Hematopoietic multipotent progenitor cell (in vitro differentiated cells): ENCODE measurements at regions not wholly inside any gene's neighbourhood (a gene's known extent, or its start where the extent isn't known, plus 50 kb on each side); places are given as distances from the start of the nearest gene placed in this dataset.
"Not testable (repeated sequence)": the region's sequence is repeated elsewhere in the genome, so short reads cannot be mapped to it uniquely, and the experiment has no call there.

ENCODE experiments used
- DNase-seq, 3 donors: peaks; one replicate each; pipeline ENCODE4 v3.0.0-alpha.2; 2011 to 2015; ENCODE audit warnings: low read depth in 2 of 3, low spot score in 2 of 3

DNA sequence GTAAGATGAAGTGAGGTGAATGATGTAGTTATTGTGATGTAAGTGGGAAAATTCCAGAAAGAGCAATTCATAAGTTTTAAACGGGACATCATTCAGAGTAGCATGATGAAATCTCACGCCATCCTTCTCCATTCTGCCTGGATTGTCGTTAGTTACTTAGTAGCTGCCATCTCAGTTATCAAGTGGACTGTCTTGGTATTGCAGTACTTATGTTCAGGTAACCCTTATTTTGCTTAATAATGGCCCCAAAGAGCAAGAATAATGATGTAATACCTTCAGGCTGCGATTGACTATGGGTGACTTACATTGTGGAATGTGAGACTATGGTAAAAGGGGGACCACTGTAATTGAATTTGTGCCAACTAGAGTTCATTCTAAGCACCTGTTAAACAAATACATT is 234.1 kb upstream of the TOM1L1 start:
- DNase-seq = no peak

DNA sequence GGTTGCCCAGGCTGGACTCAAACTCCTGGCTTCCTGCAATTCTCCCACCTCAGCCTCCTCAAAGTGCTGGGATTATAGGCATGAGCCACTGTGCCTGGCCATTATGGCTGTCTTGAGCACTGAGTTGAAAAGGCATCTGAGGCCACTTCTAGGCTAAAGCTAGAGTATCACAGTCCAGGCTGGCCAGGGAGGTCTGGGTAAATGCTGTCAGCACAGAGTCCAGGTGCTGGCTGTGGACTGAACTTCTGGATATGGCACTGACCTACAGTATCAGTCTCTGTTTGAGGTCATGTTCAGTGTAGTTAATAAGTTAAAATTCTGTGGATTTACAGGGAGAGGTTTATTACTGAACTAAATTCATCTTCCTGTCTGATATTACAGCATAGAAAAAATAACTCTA is 222.5 kb upstream of the TOM1L1 start:
- DNase-seq = no peak

- DNase-seq = no peak
These were observed 220.2 kb upstream of the TOM1L1 start for GRCh38 chr17:54680410-54680809.

DNA sequence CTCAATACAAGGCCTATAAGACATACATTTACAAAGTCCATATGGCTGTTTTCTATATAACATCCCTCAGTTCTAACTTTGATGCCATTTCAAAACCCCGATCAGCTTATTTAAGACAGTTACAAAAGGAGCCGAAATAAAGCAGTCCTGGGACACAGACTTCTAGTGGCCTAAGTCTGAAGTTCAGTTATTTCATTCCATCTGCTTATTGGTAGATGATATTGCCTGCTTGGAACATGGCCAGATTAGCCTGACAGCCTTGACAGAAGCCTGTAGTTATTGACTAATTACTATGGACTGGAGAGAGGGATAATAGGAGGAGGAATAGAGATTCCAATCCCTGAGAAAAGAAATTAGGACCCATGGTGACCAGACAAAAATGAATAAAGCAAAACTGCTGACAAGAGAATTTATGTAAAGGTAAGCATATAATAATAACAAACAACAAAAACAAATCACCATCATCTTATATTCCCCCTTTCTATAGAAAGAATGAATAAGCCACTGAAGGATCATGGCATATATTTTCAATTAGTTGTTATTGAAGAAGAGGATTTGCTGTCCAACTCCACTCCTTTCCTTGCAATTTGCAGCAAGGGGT is 206.3 kb upstream of the TOM1L1 start:
- DNase-seq = no peak

GRCh38 chr17:54712798-54713197 is 187.9 kb upstream of the TOM1L1 start:
- DNase-seq = not testable (repeated sequence)

DNA sequence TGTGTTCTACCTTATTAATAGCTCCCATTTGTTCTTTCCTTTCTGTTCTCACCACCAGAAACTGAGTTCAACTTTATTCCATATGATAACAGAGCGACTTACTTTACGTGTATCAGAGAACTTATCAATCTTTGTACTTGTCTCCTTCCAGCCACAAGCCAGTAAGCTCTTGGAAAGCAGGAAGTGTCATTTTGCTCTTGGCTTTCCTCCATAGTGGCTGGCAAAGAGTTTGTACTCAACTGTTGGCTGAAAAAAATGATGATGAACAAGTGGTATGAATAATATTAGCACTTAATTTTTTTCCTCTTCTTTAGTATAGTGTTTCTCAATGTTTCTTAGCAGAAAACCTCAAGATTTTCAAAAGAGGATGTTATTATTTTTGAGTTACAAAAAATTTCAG is 182.4 kb upstream of the TOM1L1 start:
- no peak for DNase-seq

GRCh38 chr17:54727624-54728023 is 173.0 kb upstream of the TOM1L1 start:
- peak in 1 of 3 donors; percentile 0 for DNase-seq

GRCh38 chr17:54736573-54736972 is 164.1 kb upstream of the TOM1L1 start:
- no peak for DNase-seq

DNA sequence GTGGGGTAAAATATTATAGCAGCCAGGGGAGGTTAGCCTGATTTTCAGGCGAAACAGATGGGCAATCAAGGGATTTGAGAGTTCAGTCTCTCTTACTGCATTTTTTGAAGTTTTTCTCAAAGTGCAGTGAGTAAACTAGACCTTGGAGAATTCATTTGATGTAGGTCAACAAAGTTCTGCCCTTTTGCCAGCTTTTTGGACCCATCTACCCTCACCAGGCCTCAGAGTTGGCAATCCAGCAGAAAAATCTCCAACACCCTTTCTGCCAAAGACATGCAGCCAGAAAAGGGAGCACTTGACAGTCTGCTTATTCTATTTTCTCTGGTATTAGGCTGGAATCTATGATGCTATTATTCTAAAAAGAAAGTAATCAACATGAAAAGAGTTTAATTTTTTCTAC is 162.2 kb upstream of the TOM1L1 start:
- DNase-seq = no peak

DNA sequence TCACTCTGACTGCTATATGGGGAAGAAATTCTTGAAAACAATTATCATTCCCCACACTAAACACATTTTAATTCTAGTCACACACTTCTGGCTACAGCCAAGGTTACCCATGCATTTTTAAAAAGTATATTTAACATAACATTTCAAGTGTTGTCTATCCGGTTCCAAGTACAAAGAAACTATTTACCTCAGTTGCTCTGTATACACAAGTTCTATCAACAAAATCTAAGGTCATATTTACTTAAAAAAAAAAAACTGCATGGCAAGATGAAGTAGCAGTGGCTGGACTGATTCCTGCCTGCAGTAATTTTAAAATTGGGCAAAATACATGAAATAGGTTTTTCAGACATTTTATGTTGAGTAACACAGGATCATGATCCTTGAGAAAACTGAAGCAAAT is 155.9 kb upstream of the TOM1L1 start:
- DNase-seq = no peak

DNA sequence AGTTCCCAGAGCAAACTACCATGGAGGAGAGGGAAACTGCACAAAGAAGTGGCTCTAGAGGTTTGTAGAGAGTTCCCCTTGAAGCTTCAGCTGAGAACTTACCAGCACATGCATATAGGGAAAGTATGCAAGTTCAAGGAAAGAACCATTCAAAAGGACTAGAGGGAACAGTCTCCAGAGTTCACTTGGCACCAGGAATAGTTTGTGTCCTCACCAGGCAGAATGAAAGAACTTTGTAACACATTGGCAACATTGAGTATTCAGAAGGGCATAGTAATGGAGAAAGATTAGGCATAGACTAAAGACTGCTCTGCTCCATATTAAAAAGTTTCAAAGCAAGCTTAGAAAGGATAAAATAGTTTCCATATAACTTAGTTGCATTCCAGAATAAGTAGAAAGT is 155.4 kb upstream of the TOM1L1 start:
- DNase-seq = no peak

DNA sequence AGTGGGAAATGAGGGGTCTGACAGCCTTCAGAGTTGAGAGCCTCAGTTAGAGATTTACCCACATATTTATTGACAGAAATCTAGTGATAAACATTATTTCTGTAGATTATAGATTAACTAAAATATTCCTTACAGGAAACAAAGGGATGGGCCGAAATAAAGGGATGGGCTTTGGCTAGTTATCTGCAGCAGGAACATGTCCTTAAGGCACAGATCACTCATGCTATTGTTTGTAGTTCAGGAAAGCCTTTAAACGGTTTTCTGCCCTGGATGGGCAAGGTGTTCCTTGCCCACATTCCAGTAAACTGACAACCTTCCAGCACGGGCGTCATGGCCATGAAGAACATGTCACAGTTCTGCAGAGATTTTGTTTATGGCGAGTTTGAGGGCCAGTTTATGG is 154.8 kb upstream of the TOM1L1 start:
- DNase-seq = no peak

DNA sequence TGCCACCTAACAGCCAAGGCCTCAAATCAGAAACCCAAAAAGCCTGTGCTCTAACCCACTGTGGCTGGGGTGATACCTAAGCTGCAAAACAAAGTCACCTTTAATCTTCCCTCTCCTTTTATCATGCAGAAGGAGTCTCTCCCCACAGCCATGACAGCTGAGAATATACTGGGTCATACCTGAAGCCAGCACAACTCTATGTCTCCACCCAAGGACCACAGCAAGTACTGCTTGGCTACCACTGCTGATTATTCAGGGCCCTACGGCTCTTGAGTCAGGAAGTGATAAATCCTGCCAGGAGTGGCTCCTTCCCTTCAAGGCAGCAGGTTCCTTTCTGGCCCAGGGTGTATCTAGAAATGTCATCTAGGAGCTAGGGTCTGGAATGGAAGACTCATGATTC is 151.5 kb upstream of the TOM1L1 start:
- DNase-seq = no peak

DNA sequence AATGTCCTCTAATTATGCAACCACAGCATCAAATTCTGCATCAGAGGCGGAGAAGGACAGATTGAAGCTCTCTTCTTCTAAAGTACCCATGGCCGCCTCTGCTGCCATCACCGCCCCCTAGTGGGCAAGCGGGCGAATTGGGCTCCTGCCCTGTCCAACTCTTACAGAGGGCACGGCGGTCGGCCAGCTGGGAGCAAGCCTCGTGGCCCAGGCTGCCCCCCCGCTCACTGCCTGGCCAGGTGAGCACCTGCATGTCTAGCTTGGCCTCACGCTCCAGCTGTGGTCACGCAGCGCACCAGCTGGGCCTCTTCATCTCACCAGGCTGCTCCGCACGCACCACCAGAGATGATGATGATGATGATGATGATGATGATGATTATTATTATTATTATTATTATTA is 146.1 kb upstream of the TOM1L1 start:
- no peak for DNase-seq

DNA sequence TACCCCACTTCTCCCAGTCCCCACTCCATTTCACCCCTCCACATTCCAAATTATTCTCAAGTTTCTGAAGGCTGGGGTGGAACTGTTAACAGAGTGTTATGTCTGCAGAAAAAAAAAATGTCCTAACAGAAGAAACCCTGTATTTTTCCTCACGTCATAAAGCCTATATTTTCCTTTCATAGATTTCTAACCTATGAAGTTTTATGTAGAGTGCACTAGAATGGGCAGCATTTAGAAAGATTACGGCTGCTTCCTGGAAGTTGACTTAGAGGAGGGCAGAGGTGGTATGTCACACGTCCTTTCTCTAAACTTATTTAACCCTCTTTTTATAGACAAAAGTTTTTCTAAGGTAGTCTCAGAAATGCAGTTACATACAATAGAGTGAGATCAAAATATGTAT is 139.8 kb upstream of the TOM1L1 start:
- DNase-seq = no peak

GRCh38 chr17:54770836-54771235 is 129.8 kb upstream of the TOM1L1 start:
- DNase-seq = no peak

GRCh38 chr17:54771409-54771915 is 129.2 kb upstream of the TOM1L1 start:
- DNase-seq = no peak

DNA sequence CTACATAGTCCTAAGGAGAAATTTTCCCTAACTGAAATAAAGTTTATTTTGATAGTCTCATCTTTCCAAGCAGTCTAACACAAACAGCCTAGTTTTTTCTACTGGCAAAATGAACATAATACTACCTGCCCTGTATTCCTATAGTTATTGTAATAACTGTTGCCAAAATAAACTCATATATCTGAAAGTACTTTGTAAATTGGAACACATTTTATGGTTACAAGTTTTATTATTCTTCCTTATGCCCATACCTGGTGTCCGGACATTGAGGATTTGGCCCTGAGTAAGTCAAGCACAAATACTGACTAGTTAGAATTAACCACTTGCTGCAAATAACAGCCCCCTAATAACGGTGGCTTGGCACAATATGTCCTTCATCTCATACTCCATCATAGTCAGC is 120.4 kb upstream of the TOM1L1 start:
- no peak for DNase-seq

GRCh38 chr17:54781389-54781788 is 119.3 kb upstream of the TOM1L1 start:
- DNase-seq = no peak

- DNase-seq = no peak
These were observed 116.3 kb upstream of the TOM1L1 start for GRCh38 chr17:54784305-54784704.

GRCh38 chr17:54785643-54786268 is 114.9 kb upstream of the TOM1L1 start:
- no peak for DNase-seq

GRCh38 chr17:54789101-54789880 is 111.4 kb upstream of the TOM1L1 start:
- DNase-seq = no peak
